ENCODE measurements at regions not wholly inside any gene's neighbourhood (a gene's known extent, or its start where the extent isn't known, plus 50 kb on each side); places are given as distances from the start of the nearest gene placed in this dataset.
A peak's percentile ranks its signal among the peaks of the same experiment; 100 is the strongest.

DNA sequence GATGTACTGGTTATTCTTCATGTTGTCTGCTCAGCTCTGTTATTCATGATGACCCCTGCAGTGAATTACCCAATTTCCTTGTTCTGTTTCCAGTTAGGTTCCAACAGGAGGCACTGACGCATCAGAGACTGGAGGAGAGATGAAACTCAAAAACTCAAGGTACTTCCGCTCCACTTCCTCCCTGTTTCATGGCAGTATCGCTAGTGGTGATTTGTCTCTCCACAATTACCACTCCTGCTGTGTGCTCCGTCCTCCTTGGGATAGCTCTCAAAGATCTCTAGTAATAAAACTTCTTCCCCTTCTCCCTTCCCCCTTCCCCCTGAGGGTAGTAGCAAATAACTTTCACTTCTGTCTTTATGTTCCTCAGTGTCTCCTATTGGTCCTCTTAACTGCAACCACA is 107.4 kb upstream of the ABCB5 start:
- Histone ChIP-seq H3K4me3 (no peak overlapping the region), H3K36me3 (no peaks in the 10 kb centered on the region), H3K9me3 (no peaks in the 10 kb centered on the region), H3K4me1 (peaks cover 0 to 6% (median 0%) of the 10 kb centered on the region in 12 donors), H3K27me3 (no peaks in the 10 kb centered on the region), H3K27ac (peak overlapping the region in 1 of 12 donors; percentile 10)
- no peak for TF ChIP-seq POLR2A (IDR thresholded peaks at IDR 0.05)
- TF ChIP-seq, protein P1, sequence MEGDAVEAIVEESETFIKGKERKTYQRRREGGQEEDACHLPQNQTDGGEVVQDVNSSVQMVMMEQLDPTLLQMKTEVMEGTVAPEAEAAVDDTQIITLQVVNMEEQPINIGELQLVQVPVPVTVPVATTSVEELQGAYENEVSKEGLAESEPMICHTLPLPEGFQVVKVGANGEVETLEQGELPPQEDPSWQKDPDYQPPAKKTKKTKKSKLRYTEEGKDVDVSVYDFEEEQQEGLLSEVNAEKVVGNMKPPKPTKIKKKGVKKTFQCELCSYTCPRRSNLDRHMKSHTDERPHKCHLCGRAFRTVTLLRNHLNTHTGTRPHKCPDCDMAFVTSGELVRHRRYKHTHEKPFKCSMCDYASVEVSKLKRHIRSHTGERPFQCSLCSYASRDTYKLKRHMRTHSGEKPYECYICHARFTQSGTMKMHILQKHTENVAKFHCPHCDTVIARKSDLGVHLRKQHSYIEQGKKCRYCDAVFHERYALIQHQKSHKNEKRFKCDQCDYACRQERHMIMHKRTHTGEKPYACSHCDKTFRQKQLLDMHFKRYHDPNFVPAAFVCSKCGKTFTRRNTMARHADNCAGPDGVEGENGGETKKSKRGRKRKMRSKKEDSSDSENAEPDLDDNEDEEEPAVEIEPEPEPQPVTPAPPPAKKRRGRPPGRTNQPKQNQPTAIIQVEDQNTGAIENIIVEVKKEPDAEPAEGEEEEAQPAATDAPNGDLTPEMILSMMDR (IDR thresholded peaks at IDR 0.05), result no peak
- DNase-seq (no peak), ATAC-seq (peak in 1 of 4 donors; percentile 66)
- intact Hi-C loops (cut with DNase I), result no loop called here
- WGBS, 4 donors, result 76 to 85% (median 82%) methylated on average over 4 of the region's 4 CpGs

DNA sequence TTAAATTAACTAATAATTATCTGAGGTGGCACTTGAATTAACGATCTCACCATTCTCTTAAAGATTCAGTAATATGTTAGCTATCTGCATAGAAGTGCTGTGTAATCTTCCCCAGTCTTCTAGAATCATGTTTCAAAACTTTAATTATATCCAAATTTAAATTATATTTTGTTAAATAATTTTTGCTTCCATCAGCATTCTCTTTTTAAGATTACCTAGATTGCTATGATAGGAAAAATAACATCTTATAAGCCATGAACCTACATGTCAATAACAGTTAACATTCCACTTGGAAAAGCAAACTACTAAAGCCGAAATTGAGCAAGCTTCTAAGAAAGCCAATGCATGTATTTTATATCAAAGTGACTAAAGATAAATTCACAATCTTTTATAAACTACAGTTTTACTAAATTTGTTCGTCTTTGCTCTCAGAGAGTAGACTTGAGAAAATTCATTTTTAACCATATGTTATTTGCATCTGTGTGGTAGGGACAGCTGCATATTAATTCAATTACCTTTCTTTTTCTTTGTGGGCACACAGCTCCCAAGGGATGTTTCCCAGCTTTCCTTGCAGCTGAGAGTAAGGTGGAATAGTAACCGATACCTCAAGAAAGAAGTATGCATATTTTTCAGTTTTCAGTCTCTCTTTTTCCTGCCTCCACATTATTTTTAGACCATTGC is 105.4 kb upstream of the ABCB5 start:
- Histone ChIP-seq H3K4me1 (peaks cover 0 to 6% (median 0%) of the 10 kb centered on the region in 12 donors), H3K9me3 (no peaks in the 10 kb centered on the region), H3K27ac (no peak overlapping the region), H3K36me3 (no peaks in the 10 kb centered on the region), H3K4me3 (no peak overlapping the region), H3K27me3 (no peaks in the 10 kb centered on the region)
- DNase-seq, result no peak
- no peak for TF ChIP-seq POLR2A (IDR thresholded peaks at IDR 0.05)
- TF ChIP-seq, protein P1 (IDR thresholded peaks at IDR 0.05), result no peak
- intact Hi-C loops (cut with DNase I), result no loop called here
- 61 to 79% (median 71%) methylated on average over 4 of the region's 4 CpGs for WGBS, 4 donors
- no peak for ATAC-seq

DNA sequence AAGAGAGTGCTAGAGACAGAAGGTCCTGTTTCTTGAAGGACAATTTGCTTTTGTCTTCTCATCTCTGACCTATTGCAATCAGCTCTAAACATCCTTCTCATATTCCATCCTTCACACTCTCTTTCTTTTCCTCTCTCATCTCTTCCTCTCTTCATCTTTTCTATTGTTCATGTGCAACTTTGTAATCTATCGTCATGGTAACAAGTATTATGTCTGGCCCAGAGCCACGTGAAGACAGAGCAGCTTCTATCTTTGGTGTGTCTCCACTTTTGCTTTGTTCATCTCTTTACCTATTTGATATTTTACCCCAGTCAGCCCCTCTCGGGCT is 104.9 kb upstream of the ABCB5 start:
- Histone ChIP-seq H3K4me1 (peaks cover 0 to 6% (median 0%) of the 10 kb centered on the region in 12 donors), H3K4me3 (no peak overlapping the region), H3K9me3 (no peaks in the 10 kb centered on the region), H3K27me3 (no peaks in the 10 kb centered on the region), H3K27ac (no peak overlapping the region), H3K36me3 (no peaks in the 10 kb centered on the region)
- 65 to 73% (median 71%) methylated on average over 3 of the region's 3 CpGs for WGBS, 4 donors
- ATAC-seq (no peak), DNase-seq (no peak)
- TF ChIP-seq, protein P1 (IDR thresholded peaks at IDR 0.05), result no peak
- TF ChIP-seq POLR2A (IDR thresholded peaks at IDR 0.05), result no peak
- intact Hi-C loops (cut with DNase I), result no loop called here

DNA sequence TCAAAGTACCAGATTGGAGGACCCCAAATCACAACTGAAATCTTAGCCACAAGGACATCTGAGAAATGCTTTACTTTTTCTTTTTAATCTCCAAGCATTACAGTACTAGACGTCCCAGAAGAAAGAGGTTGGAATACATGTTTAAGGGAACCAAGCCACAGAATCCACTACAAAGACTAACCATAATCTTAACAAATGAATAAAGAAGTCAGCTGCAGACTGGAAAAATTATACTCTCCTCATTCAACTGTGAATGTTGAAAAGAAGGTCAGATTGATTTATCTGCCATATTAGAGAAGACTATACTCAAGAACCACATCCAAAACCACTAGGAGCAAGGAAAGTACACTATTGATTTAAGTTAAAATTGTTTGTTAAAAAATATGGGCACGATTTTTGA is 102.1 kb upstream of the ABCB5 start:
- intact Hi-C loops (cut with DNase I), result no loop called here
- 71 to 83% (median 78%) methylated on average over 2 of the region's 2 CpGs for WGBS, 4 donors
- Histone ChIP-seq H3K36me3 (no peaks in the 10 kb centered on the region), H3K4me3 (no peak overlapping the region), H3K4me1 (no peaks in the 10 kb centered on the region), H3K27me3 (no peaks in the 10 kb centered on the region), H3K9me3 (peaks cover 0 to 6% (median 0%) of the 10 kb centered on the region in 12 donors), H3K27ac (no peak overlapping the region)
- DNase-seq (no peak), ATAC-seq (no peak)
- no peak for TF ChIP-seq POLR2A (IDR thresholded peaks at IDR 0.05)
- TF ChIP-seq, protein P1 (IDR thresholded peaks at IDR 0.05), result no peak
